HG02943 (cell line): ENCODE measurements at regions not wholly inside any gene's neighbourhood (a gene's known extent, or its start where the extent isn't known, plus 50 kb on each side); places are given as distances from the start of the nearest gene placed in this dataset.
"Not testable (repeated sequence)": the region's sequence is repeated elsewhere in the genome, so short reads cannot be mapped to it uniquely, and the experiment has no call there.

Source experiments
- ATAC-seq: cut with Tn5 transposase; IDR thresholded peaks from one replicate; pipeline ENCODE4 v1.9.1; 2021; ENCODE audit warnings: mild to moderate bottlenecking, low read depth, moderate library complexity; ENCODE audit not compliant: unreplicated experiment

- ATAC-seq: no peak
Measured at GRCh38 chr2:13308989-13309388, 592.3 kb downstream of the TRIB2 start.

- ATAC-seq: no peak
Measured at GRCh38 chr2:13332060-13332459, 615.3 kb downstream of the TRIB2 start.

- ATAC-seq: not testable (repeated sequence)
Measured at GRCh38 chr2:13334071-13334470, 617.3 kb downstream of the TRIB2 start.

GRCh38 chr2:13334545-13334944 lies 617.8 kb downstream of the TRIB2 start:
- no peak for ATAC-seq

GRCh38 chr2:13335862-13336535 lies 619.3 kb downstream of the TRIB2 start:
- no peak for ATAC-seq

GRCh38 chr2:13351068-13351467 lies 634.3 kb downstream of the TRIB2 start:
- ATAC-seq: no peak

- no peak for ATAC-seq
Measured at GRCh38 chr2:13353083-13353482, 636.3 kb downstream of the TRIB2 start.

- ATAC-seq: no peak
Measured at GRCh38 chr2:13354031-13354430, 637.3 kb downstream of the TRIB2 start.

- ATAC-seq: not testable (repeated sequence)
Measured at GRCh38 chr2:13381928-13382327, 665.2 kb downstream of the TRIB2 start.

- not testable (repeated sequence) for ATAC-seq
Measured at GRCh38 chr2:13389172-13389571, 672.4 kb downstream of the TRIB2 start.

GRCh38 chr2:13390676-13391075 lies 673.9 kb downstream of the TRIB2 start:
- no peak for ATAC-seq

GRCh38 chr2:13401312-13401711 lies 684.6 kb downstream of the TRIB2 start:
- no peak for ATAC-seq

GRCh38 chr2:13413989-13414388 lies 697.3 kb downstream of the TRIB2 start:
- ATAC-seq: no peak

GRCh38 chr2:13414897-13415296 lies 698.2 kb downstream of the TRIB2 start:
- ATAC-seq: no peak

- no peak for ATAC-seq
Measured at GRCh38 chr2:13433954-13434353, 717.2 kb downstream of the TRIB2 start.

GRCh38 chr2:13443554-13444261 lies 727.0 kb downstream of the TRIB2 start:
- ATAC-seq: not testable (repeated sequence)

- ATAC-seq: no peak
Measured at GRCh38 chr2:13462464-13462863, 745.7 kb downstream of the TRIB2 start.

- no peak for ATAC-seq
Measured at GRCh38 chr2:13466076-13466475, 749.3 kb downstream of the TRIB2 start.

GRCh38 chr2:13474538-13474937 lies 757.8 kb downstream of the TRIB2 start:
- no peak for ATAC-seq

GRCh38 chr2:13480057-13480456 lies 763.3 kb downstream of the TRIB2 start:
- no peak for ATAC-seq

GRCh38 chr2:13481201-13481600 lies 764.5 kb downstream of the TRIB2 start:
- no peak for ATAC-seq

GRCh38 chr2:13485256-13485655 lies 768.5 kb downstream of the TRIB2 start:
- no peak for ATAC-seq
